ENCODE measurements at regions not wholly inside any gene's neighbourhood (a gene's known extent, or its start where the extent isn't known, plus 50 kb on each side); places are given as distances from the start of the nearest gene placed in this dataset.

DNA sequence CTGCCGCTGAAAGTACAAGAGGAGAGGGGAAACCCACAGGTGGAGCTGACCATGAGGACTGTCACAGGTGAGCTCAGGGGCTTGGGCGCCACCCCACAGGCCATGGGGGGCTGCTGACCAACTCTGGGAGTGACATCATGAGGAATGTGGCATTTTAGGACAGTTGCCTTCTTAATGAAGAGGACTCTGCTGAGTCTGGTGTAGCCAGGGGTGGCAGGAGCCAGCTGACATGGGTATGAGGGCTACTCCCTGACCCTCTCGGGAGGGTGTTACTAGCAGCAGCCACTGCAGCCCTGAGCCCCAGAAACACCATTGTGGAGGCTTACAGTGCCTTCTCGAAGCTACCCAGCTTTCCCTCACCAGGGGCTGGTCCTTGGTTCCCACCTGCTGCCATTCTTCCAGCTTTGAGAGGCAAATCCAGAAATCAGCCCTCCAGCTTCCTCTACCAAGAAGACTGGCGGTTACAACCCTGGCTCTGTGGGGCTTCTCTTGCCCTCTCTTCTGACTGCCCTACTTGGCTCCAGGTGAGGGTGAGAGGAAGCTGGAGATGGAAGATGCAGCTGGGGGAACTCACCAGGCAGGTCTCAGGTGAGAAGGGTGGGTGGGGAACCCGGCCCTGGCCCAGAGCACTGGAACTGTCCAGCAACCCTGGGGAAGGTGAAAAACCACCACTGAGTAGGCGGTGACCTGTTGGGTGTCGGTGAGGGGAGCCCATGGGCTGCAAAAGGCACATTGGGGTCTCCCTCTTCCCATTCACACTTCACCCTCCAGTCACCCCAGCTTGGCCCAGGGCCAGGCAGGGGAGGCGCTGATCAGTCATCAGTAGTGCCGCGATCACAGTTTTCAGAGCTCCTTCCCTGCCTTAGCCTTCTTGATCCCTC, 98.5 kb downstream of the MCFD2 start:
- H3K36me3 Mint-ChIP-seq (ENCODE audit: low read depth), result no peaks in the 10 kb centered on the region
- no peak overlapping the region for H3K4me3 Mint-ChIP-seq
- H3K27ac Mint-ChIP-seq, result no peak overlapping the region
- H3K4me1 Mint-ChIP-seq, result peaks cover 5% of the 10 kb centered on the region
- no peak for DNase-seq
- TF ChIP-seq, protein P1, sequence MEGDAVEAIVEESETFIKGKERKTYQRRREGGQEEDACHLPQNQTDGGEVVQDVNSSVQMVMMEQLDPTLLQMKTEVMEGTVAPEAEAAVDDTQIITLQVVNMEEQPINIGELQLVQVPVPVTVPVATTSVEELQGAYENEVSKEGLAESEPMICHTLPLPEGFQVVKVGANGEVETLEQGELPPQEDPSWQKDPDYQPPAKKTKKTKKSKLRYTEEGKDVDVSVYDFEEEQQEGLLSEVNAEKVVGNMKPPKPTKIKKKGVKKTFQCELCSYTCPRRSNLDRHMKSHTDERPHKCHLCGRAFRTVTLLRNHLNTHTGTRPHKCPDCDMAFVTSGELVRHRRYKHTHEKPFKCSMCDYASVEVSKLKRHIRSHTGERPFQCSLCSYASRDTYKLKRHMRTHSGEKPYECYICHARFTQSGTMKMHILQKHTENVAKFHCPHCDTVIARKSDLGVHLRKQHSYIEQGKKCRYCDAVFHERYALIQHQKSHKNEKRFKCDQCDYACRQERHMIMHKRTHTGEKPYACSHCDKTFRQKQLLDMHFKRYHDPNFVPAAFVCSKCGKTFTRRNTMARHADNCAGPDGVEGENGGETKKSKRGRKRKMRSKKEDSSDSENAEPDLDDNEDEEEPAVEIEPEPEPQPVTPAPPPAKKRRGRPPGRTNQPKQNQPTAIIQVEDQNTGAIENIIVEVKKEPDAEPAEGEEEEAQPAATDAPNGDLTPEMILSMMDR (IDR thresholded peaks at IDR 0.05), result no peak
- H3K27me3 Mint-ChIP-seq (ENCODE audit: low read depth, poor library complexity), result peaks cover 28% of the 10 kb centered on the region
- H3K9me3 Mint-ChIP-seq, result no peaks in the 10 kb centered on the region

- no peak overlapping the region for H3K4me3 Mint-ChIP-seq
- no peaks in the 10 kb centered on the region for H3K36me3 Mint-ChIP-seq (ENCODE audit: low read depth)
- no peak for DNase-seq
- H3K27ac Mint-ChIP-seq, result no peak overlapping the region
- TF ChIP-seq, protein P1 (IDR thresholded peaks at IDR 0.05), result no peak
- H3K27me3 Mint-ChIP-seq (ENCODE audit: low read depth, poor library complexity), result peaks cover 28% of the 10 kb centered on the region
- peaks cover 7% of the 10 kb centered on the region for H3K4me1 Mint-ChIP-seq
- no peaks in the 10 kb centered on the region for H3K9me3 Mint-ChIP-seq
These were observed 99.3 kb downstream of the MCFD2 start for GRCh38 chr2:46816151-46816845.

GRCh38 chr2:46815121-46815802, 100.3 kb downstream of the MCFD2 start:
- H3K4me1 Mint-ChIP-seq, result peaks cover 12% of the 10 kb centered on the region
- no peak overlapping the region for H3K4me3 Mint-ChIP-seq
- peaks cover 29% of the 10 kb centered on the region for H3K27me3 Mint-ChIP-seq (ENCODE audit: low read depth, poor library complexity)
- H3K36me3 Mint-ChIP-seq (ENCODE audit: low read depth), result no peaks in the 10 kb centered on the region
- no peak for DNase-seq
- H3K9me3 Mint-ChIP-seq, result no peaks in the 10 kb centered on the region
- TF ChIP-seq, protein P1 (IDR thresholded peaks at IDR 0.05), result no peak
- no peak overlapping the region for H3K27ac Mint-ChIP-seq

GRCh38 chr2:46814160-46814961, 101.2 kb downstream of the MCFD2 start:
- TF ChIP-seq, protein P1 (IDR thresholded peaks at IDR 0.05), result no peak
- peaks cover 29% of the 10 kb centered on the region for H3K27me3 Mint-ChIP-seq (ENCODE audit: low read depth, poor library complexity)
- peaks cover 4% of the 10 kb centered on the region for H3K9me3 Mint-ChIP-seq
- no peak overlapping the region for H3K27ac Mint-ChIP-seq
- H3K4me1 Mint-ChIP-seq, result peaks cover 12% of the 10 kb centered on the region
- DNase-seq, result no peak
- no peaks in the 10 kb centered on the region for H3K36me3 Mint-ChIP-seq (ENCODE audit: low read depth)
- H3K4me3 Mint-ChIP-seq, result no peak overlapping the region

DNA sequence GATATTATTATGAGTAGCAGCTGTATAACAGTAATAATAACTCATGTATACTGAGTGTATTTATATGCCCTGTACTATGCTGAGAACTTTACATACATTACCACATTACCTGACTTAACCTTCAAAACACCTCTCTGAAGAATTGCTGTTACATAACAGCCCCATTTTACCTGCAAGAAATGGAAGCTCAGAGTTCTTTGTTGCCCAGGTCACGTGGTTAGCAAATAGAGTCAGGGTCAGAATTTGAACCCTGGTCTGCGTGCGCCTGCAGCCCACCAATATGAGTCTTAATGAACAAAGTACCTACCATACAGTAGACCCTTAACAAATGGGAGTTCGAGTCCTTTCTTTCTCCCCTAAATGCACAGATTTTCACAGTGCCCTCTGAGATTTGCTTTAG, 101.9 kb downstream of the MCFD2 start:
- TF ChIP-seq, protein P1 (IDR thresholded peaks at IDR 0.05), result no peak
- no peak overlapping the region for H3K4me3 Mint-ChIP-seq

More for the DNA sequence above, 101.9 kb downstream of the MCFD2 start:
- Mint-ChIP-seq H3K9me3 (peaks cover 8% of the 10 kb centered on the region), H3K36me3 (ENCODE audit: low read depth) (no peaks in the 10 kb centered on the region), H3K27ac (no peak overlapping the region), H3K4me1 (peaks cover 12% of the 10 kb centered on the region), H3K27me3 (ENCODE audit: low read depth, poor library complexity) (peaks cover 34% of the 10 kb centered on the region)
- DNase-seq, result no peak
